ENCODE measurements at regions not wholly inside any gene's neighbourhood (a gene's known extent, or its start where the extent isn't known, plus 50 kb on each side); places are given as distances from the start of the nearest gene placed in this dataset.

GRCh38 chr9:14027116-14027800, 286.7 kb downstream of the NFIB start:
- H3K36me3 Mint-ChIP-seq (ENCODE audit: insufficient read depth in 1 of 3, low read depth in 3 of 3): no peaks in the 10 kb centered on the region; a peak in 1 of 7 replicates
- Histone ChIP-seq H3K4ac (ENCODE audit: low read depth, low read length) (no peak overlapping the region), H4K8ac (replicated peaks; ENCODE audit: insufficient read length, low read depth, low read length) (no peak overlapping the region), H3K27ac (ENCODE audit: insufficient read length, low read depth, low read length) (no peak overlapping the region), H4K5ac (ENCODE audit: insufficient read length, low read depth, low read length) (no peak overlapping the region), H3K18ac (ENCODE audit: insufficient read length, low read depth, low read length) (no peak overlapping the region), H2BK120ac (ENCODE audit: low read depth, low read length, poor library complexity, severe bottlenecking) (no peak overlapping the region), H3K79me2 (ENCODE audit: insufficient read depth, low read length) (no peaks in the 10 kb centered on the region), H3K23me2 (ENCODE audit: insufficient read length, low read depth, low read length, poor library complexity, severe bottlenecking) (no peaks in the 10 kb centered on the region), H3K4me2 (ENCODE audit: insufficient read depth, insufficient read length, low read length) (no peak overlapping the region), H2BK15ac (ENCODE audit: low read depth, low read length) (no peak overlapping the region), H3K14ac (ENCODE audit: insufficient read depth, low read length) (no peak overlapping the region), H2BK12ac (ENCODE audit: insufficient read length, low read depth, low read length) (no peak overlapping the region), H3K4me1 (ENCODE audit: insufficient read depth, low read length) (peaks cover 3% of the 10 kb centered on the region; the same call in 1 of the 2 replicates), H4K91ac (ENCODE audit: insufficient read length, low read depth, low read length) (no peak overlapping the region), H4K20me1 (ENCODE audit: control insufficient read depth, insufficient read depth, insufficient read length) (no peaks in the 10 kb centered on the region), H3K79me1 (ENCODE audit: insufficient read depth, low read depth, low read length, poor library complexity, severe bottlenecking) (no peaks in the 10 kb centered on the region), H3K27me3 (ENCODE audit: insufficient read depth, low read length) (no peaks in the 10 kb centered on the region), H3T11ph (ENCODE audit: low read length) (no peak overlapping the region), H3K23ac (ENCODE audit: insufficient read length, low read depth, low read length) (no peak overlapping the region), H3K56ac (ENCODE audit: insufficient read length, low read depth, low read length) (no peak overlapping the region), H3K9ac (ENCODE audit: extremely low read depth, insufficient read length, low read length) (no peak overlapping the region), H3K9me3 (ENCODE audit: control insufficient read depth, low read depth, low read length) (no peaks in the 10 kb centered on the region), H2BK5ac (ENCODE audit: insufficient read length, low read length) (no peak overlapping the region), H2AK5ac (ENCODE audit: insufficient read length, low read length) (no peak overlapping the region), H2BK20ac (ENCODE audit: low read depth, low read length, poor library complexity, severe bottlenecking) (no peak overlapping the region), H2AFZ (ENCODE audit: low read length) (no peak overlapping the region)
- TF ChIP-seq CTCF (conservative IDR thresholded peaks at IDR 0.05): no peak
- no CpG with 5 or more reads among the region's 4 CpGs for WGBS (ENCODE audit: extremely low coverage, insufficient read length, low lambda C conversion rate)
- peaks cover 12 to 19% of the 10 kb centered on the region in 2 experiments for H3K4me1 Mint-ChIP-seq
- H3K4me3 Mint-ChIP-seq: no peak overlapping the region
- no peak overlapping the region for H3K27ac Mint-ChIP-seq
- DNase-seq: no peak
- H3K27me3 Mint-ChIP-seq (ENCODE audit: low read depth): no peaks in the 10 kb centered on the region; the same call in 1 of the 2 replicates
- H3K9me3 Mint-ChIP-seq: no peaks in the 10 kb centered on the region
